NCI-H345 treated with DMSO at 0.1 percent for 48 hours (cell line): ENCODE measurements at regions not wholly inside any gene's neighbourhood (a gene's known extent, or its start where the extent isn't known, plus 50 kb on each side); places are given as distances from the start of the nearest gene placed in this dataset.
"Not testable (repeated sequence)": the region's sequence is repeated elsewhere in the genome, so short reads cannot be mapped to it uniquely, and the experiment has no call there.

Experiments used
- DNase-seq: peaks from one replicate; lab custom pipeline; 2025; ENCODE audit not compliant: unreplicated experiment; lab: John Stamatoyannopoulos, UW

DNA sequence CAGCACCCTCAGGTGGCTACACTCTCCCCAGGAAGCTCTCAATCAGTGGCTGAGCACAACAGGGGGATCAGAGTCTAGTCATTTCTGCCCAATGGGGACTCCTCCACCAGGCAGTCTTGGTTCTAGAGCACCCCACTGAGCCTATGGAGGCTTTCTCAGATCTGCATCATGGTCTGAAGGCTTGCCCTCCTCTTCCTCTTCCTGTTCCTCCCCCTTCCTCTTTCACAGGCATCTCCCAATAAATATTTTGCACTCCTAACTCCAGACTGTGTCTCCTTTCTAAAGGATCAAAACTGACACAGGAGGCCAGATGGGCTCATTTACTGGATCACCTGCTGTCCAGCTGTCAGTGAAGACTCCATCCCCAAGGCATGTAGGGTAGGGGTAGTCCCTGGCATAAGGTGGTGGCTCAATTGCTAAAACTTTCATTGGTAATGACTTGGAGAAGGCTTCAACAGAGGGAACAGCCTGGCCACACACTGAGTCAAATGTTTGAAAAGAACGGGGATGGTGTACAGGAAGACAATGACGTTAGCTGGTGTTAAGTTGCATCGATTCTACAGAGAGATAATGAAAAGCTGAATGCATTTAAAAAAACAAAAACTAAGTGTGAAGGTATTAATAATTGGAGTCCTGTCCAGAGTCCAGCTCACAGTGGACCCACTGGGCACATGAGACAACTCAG, 84.2 kb upstream of the SLC2A1 start:
- DNase-seq = no peak

DNA sequence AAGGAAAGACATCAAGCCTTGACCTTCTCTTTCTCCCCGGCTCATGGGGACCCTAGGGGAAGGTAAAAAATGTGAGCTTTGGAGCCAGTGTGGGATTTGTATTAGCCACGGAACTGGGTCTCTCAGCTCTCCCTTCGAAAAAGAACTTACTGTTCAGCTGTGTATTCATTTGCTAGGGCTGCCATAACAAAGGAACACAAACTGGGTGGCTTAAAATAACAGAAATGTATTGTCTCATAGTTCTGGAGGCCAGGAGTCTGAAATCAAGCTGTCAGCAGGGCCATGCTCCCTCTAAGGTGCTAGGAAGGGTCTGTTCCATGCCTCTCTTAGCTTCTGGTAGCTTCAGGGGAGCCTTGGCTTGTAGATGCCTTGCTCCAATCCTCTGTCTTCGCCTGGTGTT, 83.5 kb upstream of the SLC2A1 start:
- DNase-seq = no peak

DNA sequence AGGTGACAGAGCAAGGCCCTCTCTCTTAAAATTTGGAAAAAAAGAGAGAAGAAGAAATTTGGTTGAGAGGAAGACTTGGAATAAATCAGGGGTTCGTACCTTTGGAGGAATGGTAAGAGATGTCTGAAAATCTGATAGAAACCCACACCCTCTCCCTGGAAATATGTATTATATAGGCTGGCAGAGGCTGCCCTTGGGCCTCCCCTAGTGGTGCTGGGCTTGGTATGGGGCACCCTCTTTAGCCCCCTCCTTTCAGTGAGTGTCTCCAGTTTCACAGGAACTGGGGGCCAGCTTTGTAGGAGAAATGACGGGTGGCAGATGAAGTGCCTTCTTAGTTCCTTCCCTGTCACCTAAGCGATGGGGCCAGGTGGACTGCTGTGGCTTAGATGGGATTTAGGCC, 82.9 kb upstream of the SLC2A1 start:
- DNase-seq = no peak

DNA sequence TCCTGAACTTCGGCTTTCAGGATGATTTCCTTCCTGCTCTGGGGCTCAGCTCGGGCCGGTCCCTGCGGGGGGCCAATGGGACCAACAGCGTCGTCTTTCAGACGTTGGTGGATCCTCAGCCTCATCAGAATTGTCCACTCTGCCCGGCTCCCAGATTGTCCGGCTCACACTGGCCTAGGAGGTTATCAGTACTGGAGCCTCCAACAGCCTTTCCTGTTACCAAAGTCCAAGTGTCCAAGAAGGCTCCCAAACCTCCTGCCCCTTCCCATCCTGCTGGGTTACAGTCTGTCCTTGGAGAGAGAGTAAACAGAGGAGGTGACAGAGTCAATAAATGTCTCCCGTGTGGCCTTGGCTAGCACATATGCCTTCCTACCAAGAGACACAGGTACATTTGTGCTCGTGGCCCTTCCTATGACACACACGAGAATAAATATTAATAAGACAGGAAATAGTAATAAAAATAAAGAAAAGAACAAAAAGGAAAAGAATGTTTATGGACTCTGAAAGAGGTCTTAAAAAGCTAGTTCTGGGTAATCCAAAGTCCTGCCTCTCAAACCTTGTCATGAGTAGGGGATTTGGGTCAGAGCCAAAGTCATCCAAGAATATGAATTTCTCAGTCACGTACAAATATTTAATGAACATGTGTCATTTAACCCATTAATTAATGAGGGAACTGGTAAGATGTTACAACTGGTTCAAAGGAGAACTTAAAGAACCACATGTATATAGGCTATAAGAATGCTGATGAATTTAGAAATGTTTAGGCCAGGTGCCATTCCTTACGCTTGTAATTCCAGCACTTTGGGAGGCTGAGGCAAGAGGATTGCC, 80.8 kb upstream of the SLC2A1 start:
- DNase-seq = no peak

DNA sequence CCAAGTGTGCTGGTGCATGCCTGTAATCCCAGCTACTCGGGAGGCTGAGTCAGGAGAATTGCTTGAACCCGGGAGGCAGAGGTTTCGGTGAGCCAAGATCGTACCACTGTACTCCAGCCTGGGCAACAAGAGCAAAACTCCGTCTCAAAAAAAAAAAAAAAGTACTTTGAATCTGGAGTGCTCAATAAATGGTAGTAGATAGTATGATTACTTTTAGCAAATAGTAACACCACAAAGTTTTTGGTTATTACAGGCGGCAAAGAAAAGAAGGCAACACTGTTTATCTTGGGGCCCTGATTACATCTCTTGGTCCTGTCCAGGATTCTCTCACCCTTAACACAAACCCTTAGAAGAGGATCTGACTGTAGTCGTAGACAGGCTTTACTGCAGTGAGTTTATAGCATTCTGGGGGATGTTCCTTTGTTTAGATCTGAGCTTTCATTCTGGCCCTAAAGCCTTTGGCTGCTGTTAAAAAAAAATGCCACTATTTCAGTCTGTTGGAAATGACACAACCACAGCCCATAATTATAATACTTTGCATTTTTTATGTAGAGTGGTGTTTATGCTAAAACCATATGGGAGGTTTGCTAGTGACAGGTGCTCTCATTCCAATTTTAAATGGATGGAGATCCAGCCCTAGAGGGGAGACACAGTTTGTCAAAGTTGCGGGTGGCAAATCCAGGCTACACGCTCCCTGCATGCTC, 79.7 kb upstream of the SLC2A1 start:
- DNase-seq = no peak

DNA sequence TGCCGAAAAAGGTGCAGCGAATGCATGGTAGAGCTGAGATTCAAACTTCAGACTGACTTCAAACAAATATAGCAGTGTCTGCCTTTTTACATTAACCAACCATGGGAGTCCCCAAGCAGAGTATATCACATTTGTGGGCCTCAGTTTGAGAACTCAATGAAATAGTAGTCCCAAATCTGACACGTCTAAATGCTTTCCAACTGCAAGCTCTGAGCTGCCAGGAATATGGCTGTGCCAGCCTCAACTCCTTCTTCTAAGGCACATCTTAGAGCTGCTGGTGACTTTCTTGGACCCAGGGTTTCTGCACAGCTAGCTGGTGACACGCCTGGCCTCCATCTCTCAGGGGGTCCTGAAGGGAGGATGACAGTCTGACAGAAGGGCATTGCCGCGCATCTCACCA, 78.8 kb upstream of the SLC2A1 start:
- DNase-seq = no peak

DNA sequence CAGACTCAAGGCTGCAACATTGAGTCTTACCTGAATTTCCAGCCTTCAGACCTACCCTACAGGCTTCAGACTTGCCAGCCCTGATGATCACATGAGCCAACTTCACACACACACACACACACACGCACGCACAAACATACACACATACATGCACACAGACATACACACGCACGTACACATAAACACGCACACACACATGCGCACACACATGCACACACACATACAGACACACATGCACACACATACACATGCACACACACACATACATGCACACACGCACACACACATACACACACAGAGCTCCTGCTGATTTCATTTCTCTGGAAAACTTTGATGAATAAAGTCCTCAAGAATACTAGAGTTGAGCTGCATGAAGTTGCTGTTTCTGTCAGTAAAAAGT, 78.3 kb upstream of the SLC2A1 start:
- DNase-seq = no peak

DNA sequence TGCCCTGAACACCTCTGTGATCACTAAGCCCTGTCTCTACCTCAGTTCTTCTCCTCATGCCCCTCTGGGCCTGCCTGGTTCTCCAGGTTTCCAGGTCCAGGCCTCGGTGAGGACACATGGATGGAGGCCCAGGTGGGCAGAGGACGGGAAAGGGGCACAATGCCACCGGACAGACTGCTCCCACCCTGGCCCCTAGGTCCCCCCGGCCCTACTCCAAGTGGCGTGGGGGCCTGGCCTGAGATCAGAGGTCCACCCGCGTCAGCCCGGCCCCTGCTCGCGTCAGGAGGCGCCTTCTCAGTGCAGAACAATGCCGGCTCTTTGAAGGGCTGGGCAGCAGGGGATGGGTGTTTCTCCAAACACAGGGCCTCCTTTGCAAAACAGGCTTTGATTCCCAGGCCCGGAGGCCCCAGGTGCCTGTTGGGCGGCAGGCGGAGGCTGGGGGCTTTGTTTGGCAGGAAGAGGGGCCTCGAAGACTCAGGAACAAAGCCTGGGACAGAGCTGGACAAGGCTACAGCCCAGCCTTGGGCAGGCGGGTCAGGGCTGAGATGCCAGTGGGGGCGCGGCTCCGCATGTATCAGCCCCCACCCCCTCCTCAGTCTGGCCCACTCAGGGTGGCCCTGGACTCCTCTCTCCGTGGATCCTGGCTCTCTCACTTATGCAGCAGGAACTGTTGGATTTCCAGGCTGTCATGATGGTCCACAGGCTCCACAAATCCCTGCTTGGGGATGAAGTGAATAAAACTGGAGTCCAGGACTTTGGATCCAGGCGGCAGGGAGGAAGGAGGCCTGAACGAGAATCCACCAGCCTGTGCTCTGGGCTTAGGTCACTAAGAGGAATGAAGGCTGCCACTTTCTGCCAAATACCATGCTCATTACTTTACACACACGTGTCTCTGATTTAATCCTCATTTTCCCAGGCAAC, 77.4 kb upstream of the SLC2A1 start:
- no peak for DNase-seq

DNA sequence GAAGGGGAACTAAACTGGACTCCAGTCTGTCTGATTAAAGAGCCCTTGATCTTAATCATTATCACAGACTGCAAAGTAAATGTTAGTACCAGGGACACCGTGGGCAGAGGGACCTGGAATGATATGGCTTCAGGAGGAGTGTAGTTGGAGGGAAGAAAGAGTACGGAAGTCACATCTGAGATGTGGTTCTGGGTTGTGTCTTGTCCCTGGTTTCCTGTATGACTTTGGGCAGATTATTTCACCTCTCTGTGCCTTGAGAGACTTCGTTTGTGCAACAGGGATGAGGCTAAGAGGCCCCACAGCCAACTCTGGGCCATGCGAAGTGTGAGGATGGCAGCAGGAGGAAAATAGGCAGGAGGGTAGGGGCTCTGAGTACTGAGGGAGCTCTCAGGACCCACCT, 76.1 kb upstream of the SLC2A1 start:
- no peak for DNase-seq

DNA sequence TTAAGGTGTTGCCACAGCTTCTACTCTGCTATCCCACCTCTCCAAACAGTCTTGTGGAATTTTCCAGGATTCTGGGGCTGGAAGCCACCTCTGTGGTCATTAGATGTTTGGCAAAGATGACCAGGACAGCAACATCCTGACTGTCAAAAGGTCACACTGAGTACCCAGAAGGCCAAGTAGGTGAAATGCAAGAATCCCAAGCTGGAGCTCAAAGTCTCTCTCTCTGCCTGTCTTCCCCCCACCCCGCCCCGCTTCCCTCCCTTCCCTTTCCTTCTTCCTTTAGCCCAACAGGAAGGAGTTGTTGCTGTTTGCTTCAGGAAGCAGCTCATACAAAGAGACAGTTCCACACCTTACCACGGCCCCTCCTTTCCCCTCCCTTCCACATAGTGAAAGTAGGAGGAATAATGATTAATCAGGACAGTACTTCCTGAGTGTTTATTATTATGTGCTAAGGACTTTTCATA, 75.6 kb upstream of the SLC2A1 start:
- DNase-seq = no peak

DNA sequence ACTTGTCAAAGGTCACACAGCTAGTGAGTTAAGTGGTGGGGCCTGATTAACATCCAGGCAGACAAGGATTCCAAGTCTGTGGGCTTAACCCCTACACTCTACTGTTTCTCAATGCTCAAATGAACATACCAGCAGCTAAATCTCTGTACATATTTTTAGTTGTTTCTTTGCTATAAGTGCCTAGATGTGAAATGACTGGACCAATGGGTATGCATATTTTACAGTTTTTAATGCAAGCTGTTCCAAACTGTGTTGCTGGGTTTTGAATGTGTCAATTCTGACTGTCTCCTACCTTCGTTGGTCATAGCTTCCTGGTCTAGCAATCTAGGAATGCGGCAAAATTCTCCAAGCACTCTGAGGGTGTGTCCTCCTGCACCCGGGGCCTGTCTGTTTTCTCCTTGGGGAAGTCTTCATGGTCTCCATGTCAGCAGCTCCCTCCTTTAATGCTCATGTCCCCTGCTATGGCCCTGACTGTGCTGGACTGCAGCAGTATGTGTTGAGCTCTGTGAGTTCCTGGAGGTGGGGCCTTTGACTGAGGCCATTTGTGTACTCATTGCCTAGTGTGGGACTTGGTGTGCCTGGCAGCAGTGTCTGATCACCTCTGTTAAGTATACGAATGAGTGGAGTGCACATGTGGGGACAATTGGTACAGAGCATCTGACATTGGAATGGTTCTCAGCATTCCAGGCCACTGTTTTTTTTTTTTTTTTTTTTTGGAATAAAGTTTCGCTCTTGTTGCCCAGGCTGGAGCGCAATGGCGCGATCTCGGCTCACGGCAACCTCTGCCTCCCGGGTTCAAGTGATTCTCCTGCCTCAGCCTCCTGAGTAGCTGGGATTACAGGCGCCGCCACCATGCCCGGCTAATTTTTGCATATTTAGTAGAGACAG, 72.9 kb upstream of the SLC2A1 start:
- DNase-seq = no peak

DNA sequence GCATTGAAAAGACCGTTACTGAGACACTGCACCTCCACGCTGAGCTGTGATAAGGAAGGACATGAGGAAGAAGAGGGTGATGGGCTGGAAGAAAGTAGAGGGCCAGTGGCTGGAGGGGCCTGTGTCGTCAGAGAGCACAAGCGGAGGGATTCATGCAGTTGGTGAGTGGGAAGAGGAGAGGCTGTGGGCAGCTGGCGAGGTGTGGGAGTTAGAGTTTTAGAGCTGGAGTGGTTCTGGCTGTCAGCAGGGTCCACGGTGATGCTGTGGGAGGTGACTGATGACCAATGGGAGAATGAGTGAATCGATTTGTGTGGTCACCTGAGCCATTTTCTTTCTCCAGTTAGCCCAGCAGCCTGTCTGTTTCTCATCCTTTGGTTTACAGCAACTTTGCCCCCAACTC, 66.2 kb upstream of the SLC2A1 start:
- no peak for DNase-seq

DNA sequence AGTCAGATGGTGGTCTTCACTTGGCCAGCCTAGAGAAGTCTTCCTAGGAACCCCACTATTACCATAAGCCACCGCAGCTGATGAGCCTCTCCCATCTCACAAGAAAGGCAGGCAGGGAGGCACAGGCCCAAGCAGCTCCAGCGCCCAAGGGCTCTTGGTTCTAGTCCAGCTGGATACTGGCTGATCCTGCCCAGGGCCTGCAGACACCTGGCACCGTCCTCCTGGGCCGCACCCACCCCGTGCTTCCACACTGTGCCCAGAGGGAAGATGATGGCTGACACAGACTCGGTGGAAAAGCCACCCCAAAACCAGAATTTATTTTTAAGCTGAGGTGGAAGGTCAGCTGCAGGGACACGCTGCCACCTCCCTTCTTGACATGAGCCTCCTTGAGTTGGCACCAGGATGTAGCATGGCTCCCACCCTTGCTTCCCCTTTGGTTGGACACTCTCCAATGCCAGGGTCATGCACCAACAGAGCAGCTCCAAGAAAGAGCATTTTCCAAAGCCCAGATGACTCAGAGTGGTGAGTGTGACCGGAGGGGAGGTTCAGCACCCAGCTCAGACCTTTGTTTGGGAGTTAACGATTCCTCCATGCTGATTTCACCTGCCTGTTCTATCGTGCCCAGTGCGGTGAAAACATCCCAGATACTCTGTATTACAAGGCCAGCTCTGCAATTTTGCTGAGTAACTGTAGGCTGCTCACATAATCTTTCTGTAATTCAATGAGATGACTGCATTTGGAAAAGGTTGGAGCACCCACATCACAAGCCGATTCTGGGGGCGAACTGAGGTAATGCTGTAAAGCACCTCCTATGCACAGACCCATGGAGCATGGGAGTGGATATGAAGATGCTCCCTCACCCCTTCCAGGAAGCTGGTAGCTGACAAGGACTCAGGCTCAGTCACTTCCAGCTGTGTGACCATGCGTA, 63.1 kb upstream of the SLC2A1 start:
- no peak for DNase-seq

DNA sequence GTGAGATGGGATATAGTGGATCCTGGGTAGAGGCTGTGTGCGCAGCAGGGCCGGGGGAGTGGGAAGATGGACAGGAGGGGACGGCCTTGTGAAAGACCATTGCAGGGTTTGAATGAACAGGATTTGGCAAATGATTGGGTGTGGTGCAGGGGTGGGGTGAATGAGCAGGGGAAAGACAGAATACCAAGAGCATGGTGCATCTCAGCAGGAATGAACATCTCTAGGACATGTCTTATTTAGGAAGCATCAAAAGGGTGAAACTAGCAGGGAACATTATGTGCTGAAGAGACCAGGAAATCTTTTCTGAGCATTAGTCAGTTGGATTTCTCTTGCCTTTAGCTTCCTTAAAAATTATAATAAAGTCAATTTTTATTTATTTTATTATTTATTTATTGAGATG, 60.6 kb upstream of the SLC2A1 start:
- no peak for DNase-seq

DNA sequence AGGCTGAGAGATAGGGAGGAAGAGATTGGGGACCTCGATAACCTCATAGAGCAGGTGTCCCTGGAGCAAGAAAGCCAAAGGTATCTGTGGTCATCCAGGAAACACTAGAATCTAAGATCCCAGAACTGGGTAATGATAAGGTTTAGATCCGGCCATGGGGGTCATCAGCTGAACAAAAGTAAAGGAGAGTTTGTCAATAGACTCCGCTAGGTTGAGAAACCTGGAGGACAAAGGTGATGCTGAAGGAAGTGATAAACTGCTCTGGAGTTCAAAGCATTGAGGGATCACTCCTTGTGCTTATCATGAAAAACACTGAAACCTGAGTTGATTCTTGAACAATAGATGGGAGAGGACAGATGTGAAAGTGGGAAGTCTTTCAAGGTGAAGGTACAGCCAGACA, 59.5 kb upstream of the SLC2A1 start:
- DNase-seq = no peak

DNA sequence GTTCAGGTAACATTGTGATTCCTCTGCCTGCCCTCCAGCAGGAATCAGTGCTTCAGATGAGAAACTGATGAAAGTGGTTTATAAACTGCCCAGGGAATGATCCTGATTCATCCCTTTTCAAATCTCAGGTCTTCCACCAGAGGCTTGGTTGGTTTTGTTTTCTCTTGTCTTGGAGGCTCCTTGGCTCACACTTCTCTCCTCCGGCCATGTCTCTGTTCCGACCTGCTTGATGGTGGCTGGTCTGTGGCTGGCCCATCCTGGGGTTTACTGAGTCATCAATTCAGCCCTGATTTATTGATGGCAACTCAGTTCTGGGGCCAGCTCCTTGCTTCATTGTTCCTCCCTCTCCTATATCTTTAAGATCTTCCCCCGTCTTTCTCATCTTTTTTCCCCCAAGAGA, 56.6 kb upstream of the SLC2A1 start:
- DNase-seq = no peak

DNA sequence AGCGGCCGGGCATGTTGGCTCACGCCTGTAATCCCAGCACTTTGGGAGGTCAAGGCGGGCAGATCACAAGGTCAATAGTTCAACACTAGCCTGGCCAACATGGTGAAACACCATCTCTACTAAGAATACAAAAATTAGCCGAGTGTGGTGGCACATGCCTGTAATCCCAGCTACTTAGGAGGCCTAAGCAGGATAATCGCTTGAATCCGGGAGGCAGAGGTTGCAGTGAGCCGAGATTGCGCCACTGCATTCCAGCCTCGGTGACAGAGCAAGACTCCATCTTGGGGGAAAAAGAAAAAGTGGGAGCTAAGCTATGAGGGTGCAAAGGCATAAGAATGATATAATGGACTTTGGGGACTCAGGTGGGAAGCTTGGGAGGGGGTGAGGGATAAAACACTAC, 55.9 kb upstream of the SLC2A1 start:
- DNase-seq = not testable (repeated sequence)

DNA sequence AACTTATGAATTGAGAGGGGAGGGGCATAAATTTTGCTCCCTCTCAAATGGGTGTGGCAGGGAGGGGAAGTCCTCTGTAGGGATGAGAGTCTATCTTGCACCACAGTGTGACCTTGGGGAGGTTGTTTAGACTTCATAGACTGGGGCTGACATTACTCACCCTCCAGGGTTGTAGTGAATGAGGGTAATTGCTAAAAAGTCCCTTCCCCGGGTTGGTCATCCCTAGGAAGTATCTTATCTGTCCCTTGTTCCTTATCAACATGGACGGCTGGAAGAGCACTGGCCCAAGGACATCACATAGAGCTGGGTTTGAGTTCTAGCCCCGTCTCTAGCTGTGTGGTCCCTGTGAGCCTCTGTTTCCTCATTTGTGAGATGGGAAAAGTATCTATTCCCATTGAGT, 52.4 kb upstream of the SLC2A1 start:
- DNase-seq = no peak

DNA sequence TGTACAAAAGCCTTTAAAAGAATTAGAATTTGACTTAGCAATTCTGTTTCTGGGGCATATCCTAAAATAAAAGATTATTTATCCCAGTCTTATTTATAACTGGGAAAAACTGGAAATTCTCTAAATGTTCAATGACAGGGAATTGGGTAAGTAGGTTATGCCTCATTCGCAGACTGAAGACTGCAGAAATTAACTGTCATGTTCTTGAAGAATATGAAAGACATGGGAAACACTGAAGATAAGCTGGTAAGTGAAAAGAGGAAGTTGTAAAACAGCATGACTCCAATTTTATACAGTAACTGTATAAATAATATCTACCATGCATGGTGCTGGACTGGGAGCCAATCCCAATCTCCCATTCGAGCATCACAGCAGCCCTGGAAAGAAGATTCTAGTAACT, 50.6 kb upstream of the SLC2A1 start:
- DNase-seq = no peak
